IPS-NIHi7 (cell line): ENCODE measurements at regions not wholly inside any gene's neighbourhood (a gene's known extent, or its start where the extent isn't known, plus 50 kb on each side); places are given as distances from the start of the nearest gene placed in this dataset.
"Not testable (repeated sequence)": the region's sequence is repeated elsewhere in the genome, so short reads cannot be mapped to it uniquely, and the experiment has no call there.

Source experiments
- DNase-seq: peaks from one replicate; pipeline ENCODE4 v3.0.0; 2012; ENCODE audit warnings: mixed read lengths; ENCODE audit errors: extremely low spot score

GRCh38 chr16:26505496-26505895 lies 561.2 kb upstream of the C16orf82 start:
- DNase-seq, result no peak

GRCh38 chr16:26508946-26509345 lies 557.8 kb upstream of the C16orf82 start:
- DNase-seq, result not testable (repeated sequence)

GRCh38 chr16:26510924-26511323 lies 555.8 kb upstream of the C16orf82 start:
- DNase-seq, result no peak

- DNase-seq, result no peak
Observed at GRCh38 chr16:26511463-26511862, 555.3 kb upstream of the C16orf82 start.

- no peak for DNase-seq
Observed at GRCh38 chr16:26521626-26522025, 545.1 kb upstream of the C16orf82 start.

- DNase-seq, result no peak
Observed at GRCh38 chr16:26524281-26524680, 542.4 kb upstream of the C16orf82 start.

- DNase-seq, result no peak
Observed at GRCh38 chr16:26524846-26525245, 541.9 kb upstream of the C16orf82 start.

- no peak for DNase-seq
Observed at GRCh38 chr16:26525856-26526255, 540.9 kb upstream of the C16orf82 start.

GRCh38 chr16:26526633-26527032 lies 540.1 kb upstream of the C16orf82 start:
- no peak for DNase-seq

- DNase-seq, result no peak
Observed at GRCh38 chr16:26530584-26531289, 536.0 kb upstream of the C16orf82 start.

GRCh38 chr16:26531290-26531730 lies 535.4 kb upstream of the C16orf82 start:
- no peak for DNase-seq

- no peak for DNase-seq
Observed at GRCh38 chr16:26532456-26532855, 534.3 kb upstream of the C16orf82 start.

- no peak for DNase-seq
Observed at GRCh38 chr16:26542198-26542597, 524.5 kb upstream of the C16orf82 start.

- no peak for DNase-seq
Observed at GRCh38 chr16:26546573-26546972, 520.2 kb upstream of the C16orf82 start.

- no peak for DNase-seq
Observed at GRCh38 chr16:26547681-26548080, 519.0 kb upstream of the C16orf82 start.

GRCh38 chr16:26550111-26550610 lies 516.6 kb upstream of the C16orf82 start:
- no peak for DNase-seq

GRCh38 chr16:26554030-26554429 lies 512.7 kb upstream of the C16orf82 start:
- no peak for DNase-seq

GRCh38 chr16:26561303-26561702 lies 505.4 kb upstream of the C16orf82 start:
- no peak for DNase-seq

- no peak for DNase-seq
Observed at GRCh38 chr16:26563018-26563417, 503.7 kb upstream of the C16orf82 start.

- no peak for DNase-seq
Observed at GRCh38 chr16:26567356-26567755, 499.4 kb upstream of the C16orf82 start.

- peak; percentile 32 for DNase-seq
Observed at GRCh38 chr16:26569793-26570192, 496.9 kb upstream of the C16orf82 start.

GRCh38 chr16:26578748-26579147 lies 488.0 kb upstream of the C16orf82 start:
- DNase-seq, result no peak

GRCh38 chr16:26583803-26584202 lies 482.9 kb upstream of the C16orf82 start:
- DNase-seq, result no peak

- DNase-seq, result no peak
Observed at GRCh38 chr16:26593700-26594099, 473.0 kb upstream of the C16orf82 start.
